GM12878 (cell line): ENCODE measurements at regions not wholly inside any gene's neighbourhood (a gene's known extent, or its start where the extent isn't known, plus 50 kb on each side); places are given as distances from the start of the nearest gene placed in this dataset.
A peak's percentile ranks its signal among the peaks of the same experiment; 100 is the strongest.
"Not testable (repeated sequence)": the region's sequence is repeated elsewhere in the genome, so short reads cannot be mapped to it uniquely, and the experiment has no call there.

Experiments used
- ATAC-seq: fragments of 200-7000 bp; cut with Tn5 transposase; 3 replicates; pipeline ENCODE4 v1.9.1; 2020; ENCODE audit warnings: mild to moderate bottlenecking, moderate library complexity
- BruUV-seq: library from RNA; stranded (reverse); fragments of 400-500 nt; replicated peaks from 2 replicates; lab custom pipeline; 2021; lab: Mats Ljungman, UMichigan
- CTCF ChIA-PET: fragments of 300-600 bp; sonication (Branson Sonifier 250); formaldehyde crosslinking; extraction: SDS; loops from one replicate; lab custom pipeline; 2021; ENCODE audit warnings: inconsistent platforms; lab: Yijun Ruan, JAX
- POLR2A ChIA-PET: fragments of 350-600 bp; formaldehyde crosslinking; extraction: SDS; loops from one replicate; lab custom pipeline; 2021; ENCODE audit warnings: inconsistent platforms; lab: Charles Lee
- RAD21 ChIA-PET: fragments of 300-600 bp; sonication (Branson Sonifier 250); formaldehyde crosslinking; loops from one replicate; lab custom pipeline; 2023; ENCODE audit warnings: antibody characterized with exemption; ENCODE audit not compliant: unreplicated experiment; lab: Charles Lee
- SMC1A ChIA-PET: fragments of 300-600 bp; sonication (Branson Sonifier 250); formaldehyde crosslinking; loops from one replicate; lab custom pipeline; 2023; ENCODE audit not compliant: unreplicated experiment, uncharacterized antibody; lab: Charles Lee
- DNase-seq: peaks from one replicate; pipeline ENCODE4 v3.0.0-alpha.2; 2011; ENCODE audit warnings: low read depth, low spot score
- FAIRE-seq: peaks from 3 replicates; lab custom pipeline; 2011; peaks lifted over from hg19 to GRCh38; lab: Jason Lieb, UNC
- H2AFZ ChIP-seq: 2 replicates; pipeline ENCODE4 v1.6.0; 2011; ENCODE audit warnings: low read depth, low read length, control low read depth; ENCODE audit not compliant: control insufficient read depth
- H3K27ac ChIP-seq: 2 replicates; pipeline ENCODE4 v1.5.1; 2011; ENCODE audit warnings: control low read depth; ENCODE audit not compliant: control insufficient read depth, insufficient read depth
- H3K27me3 ChIP-seq, 2 experiments: replicated peaks in 1 of 2; 2 replicates each; pipeline versions ENCODE4 v1.6.0 to v1.6.1; 2011; ENCODE audit warnings: low read length in 1 of 2; ENCODE audit not compliant: control insufficient read depth in 2 of 2, insufficient read depth in 2 of 2
- H3K36me3 ChIP-seq, 2 experiments: 2 replicates each; pipeline ENCODE4 v1.5.1; 2011; ENCODE audit warnings: low read length in 1 of 2; ENCODE audit not compliant: control insufficient read depth in 2 of 2, insufficient read depth in 2 of 2
- H3K4me1 ChIP-seq: 2 replicates; pipeline ENCODE4 v1.6.1; 2011; ENCODE audit warnings: mild to moderate bottlenecking, low read length, moderate library complexity, mixed read lengths; ENCODE audit not compliant: control insufficient read depth, insufficient read depth
- H3K4me2 ChIP-seq: 2 replicates; pipeline ENCODE4 v1.6.0; 2011; ENCODE audit warnings: control low read depth; ENCODE audit not compliant: control insufficient read depth, insufficient read depth
- H3K4me3 ChIP-seq: fragments of 200-600 bp; sonication (generic); 2 replicates; pipeline ENCODE4 v1.5.1; 2016
- H3K79me2 ChIP-seq: 2 replicates; pipeline ENCODE4 v1.6.0; 2011; ENCODE audit warnings: low read length; ENCODE audit not compliant: control insufficient read depth, insufficient read depth
- H3K9ac ChIP-seq: 2 replicates; pipeline ENCODE4 v1.8.0; 2011; ENCODE audit warnings: low read length, control low read depth, mixed read lengths; ENCODE audit not compliant: control insufficient read depth, insufficient read depth
- H3K9me3 ChIP-seq: replicated peaks from 3 replicates; pipeline ENCODE4 v1.5.1; 2011; ENCODE audit warnings: mild to moderate bottlenecking, low read length; ENCODE audit not compliant: control insufficient read depth, insufficient read depth
- H4K20me1 ChIP-seq: 2 replicates; pipeline ENCODE4 v1.6.0; 2011; ENCODE audit not compliant: control insufficient read depth, insufficient read depth
- WGBS: methylation state at CpG from one replicate; pipeline ENCODE4 v1.1.6; 2016; ENCODE audit warnings: low lambda C conversion rate; ENCODE audit not compliant: insufficient replicate concordance, insufficient coverage; ENCODE audit errors: missing lambda C conversion rate; 5-methylcytosine and 5-hydroxymethylcytosine counted together
- in situ Hi-C: fragments of 300-500 bp; cut with MboI; formaldehyde crosslinking; loops from 9 replicates; pipeline ENCODE4 v1.14.3; 2018; ENCODE audit warnings: mixed read lengths
- intact Hi-C: fragments of 100-400 bp; cut with micrococcal nuclease; formaldehyde crosslinking; loops from one replicate; pipeline ENCODE4 v1.14.2; 2022; ENCODE audit not compliant: unreplicated experiment
- TF ChIP-seq, protein P1 (sequence below), 3 experiments: IDR thresholded peaks in 2 of 3; conservative IDR thresholded peaks in 1 of 3; 2 replicates each; pipeline ENCODE4 v1.5.1; 2011; ENCODE audit warnings: low read depth in 3 of 3, low read length in 3 of 3, mild to moderate bottlenecking in 3 of 3, control low read depth in 2 of 3, moderate library complexity in 2 of 3, inconsistent platforms in 1 of 3, mixed read lengths in 1 of 3; ENCODE audit not compliant: control insufficient read depth in 2 of 3, insufficient read depth in 1 of 3; ENCODE audit errors: extremely low read depth in 1 of 3

DNA sequence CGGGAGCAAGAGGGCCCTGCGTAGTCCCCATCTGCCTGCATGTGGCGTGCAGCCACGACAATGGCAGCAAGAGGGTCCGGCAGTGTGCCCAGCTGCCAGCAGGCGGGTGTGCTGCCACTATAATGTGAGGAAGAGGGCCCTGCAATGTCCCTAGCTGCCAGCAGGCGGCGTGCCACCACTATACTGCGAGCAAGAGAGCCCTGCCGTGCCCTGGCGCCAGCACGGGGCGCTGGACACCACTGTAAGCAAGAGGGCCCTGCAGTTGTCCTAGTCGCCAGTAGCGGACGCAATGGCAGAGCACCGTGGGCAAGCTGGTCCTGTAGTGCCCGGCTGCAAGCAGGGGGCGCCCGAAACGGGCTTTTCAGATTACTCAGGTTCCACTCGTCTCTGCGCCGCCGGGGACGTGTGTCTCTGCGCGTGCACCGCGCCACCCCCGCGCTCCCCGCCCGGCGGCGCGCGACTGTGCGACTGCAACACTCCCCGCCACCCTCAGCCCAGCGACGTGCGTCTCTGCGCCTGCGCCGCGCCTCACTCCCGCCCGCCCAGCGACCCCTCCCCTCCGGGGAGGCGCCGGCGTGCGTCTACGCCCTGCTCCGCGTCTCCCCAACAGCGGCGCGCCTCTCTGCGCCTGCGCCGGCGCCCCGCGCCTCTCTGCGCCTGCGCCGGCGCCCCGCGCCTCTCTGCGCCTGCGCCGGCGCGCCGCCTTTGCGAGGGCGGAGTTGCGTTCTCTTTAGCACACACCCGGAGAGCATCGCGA lies 159.4 kb upstream of the FRG2B start:
- H3K9me3 ChIP-seq, BruUV-seq, H3K4me3 ChIP-seq, H3K9ac ChIP-seq, RAD21 ChIA-PET, H3K4me2 ChIP-seq, intact Hi-C loops, CTCF ChIA-PET, POLR2A ChIA-PET, in situ Hi-C loops, H3K36me3 ChIP-seq, H2AFZ ChIP-seq, DNase-seq, FAIRE-seq, H3K27ac ChIP-seq, ATAC-seq, H3K27me3 ChIP-seq, H3K79me2 ChIP-seq, H3K4me1 ChIP-seq, H4K20me1 ChIP-seq, SMC1A ChIA-PET: not testable (repeated sequence)
- TF ChIP-seq, protein P1, sequence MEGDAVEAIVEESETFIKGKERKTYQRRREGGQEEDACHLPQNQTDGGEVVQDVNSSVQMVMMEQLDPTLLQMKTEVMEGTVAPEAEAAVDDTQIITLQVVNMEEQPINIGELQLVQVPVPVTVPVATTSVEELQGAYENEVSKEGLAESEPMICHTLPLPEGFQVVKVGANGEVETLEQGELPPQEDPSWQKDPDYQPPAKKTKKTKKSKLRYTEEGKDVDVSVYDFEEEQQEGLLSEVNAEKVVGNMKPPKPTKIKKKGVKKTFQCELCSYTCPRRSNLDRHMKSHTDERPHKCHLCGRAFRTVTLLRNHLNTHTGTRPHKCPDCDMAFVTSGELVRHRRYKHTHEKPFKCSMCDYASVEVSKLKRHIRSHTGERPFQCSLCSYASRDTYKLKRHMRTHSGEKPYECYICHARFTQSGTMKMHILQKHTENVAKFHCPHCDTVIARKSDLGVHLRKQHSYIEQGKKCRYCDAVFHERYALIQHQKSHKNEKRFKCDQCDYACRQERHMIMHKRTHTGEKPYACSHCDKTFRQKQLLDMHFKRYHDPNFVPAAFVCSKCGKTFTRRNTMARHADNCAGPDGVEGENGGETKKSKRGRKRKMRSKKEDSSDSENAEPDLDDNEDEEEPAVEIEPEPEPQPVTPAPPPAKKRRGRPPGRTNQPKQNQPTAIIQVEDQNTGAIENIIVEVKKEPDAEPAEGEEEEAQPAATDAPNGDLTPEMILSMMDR (IDR thresholded peaks at IDR 0.05 in 2 of 3, conservative IDR thresholded peaks at IDR 0.05 in 1 of 3; ENCODE audit: control insufficient read depth in 2 of 3, extremely low read depth in 1 of 3, insufficient read depth in 1 of 3, low read depth in 3 of 3, low read length in 3 of 3) = 0 out of 6 replicates have a peak, but pooled peaks of 1 of the 3 experiments have one; percentile 4
- WGBS = 88% methylated on average over 28 of the region's 85 CpGs

DNA sequence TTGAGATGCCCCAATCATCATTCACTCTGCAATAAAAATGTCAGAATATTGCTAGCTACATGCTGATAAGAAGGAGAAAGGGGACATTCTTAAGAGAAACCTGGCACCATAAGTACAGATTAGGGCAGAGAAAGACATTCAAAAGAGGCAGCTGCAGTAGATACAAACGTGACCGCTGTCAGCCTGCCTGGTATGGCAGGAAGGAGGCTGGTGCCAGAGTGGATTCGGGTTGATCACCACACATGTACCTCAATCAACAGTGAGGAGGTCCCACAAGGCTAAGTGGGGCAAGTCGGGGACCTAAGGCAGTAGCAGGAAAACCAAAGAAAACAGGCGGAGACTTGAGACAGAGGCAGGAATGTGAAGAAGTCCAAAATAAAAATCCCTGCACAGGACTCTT lies 158.6 kb upstream of the FRG2B start:
- H3K9me3 ChIP-seq, H3K27me3 ChIP-seq, FAIRE-seq, BruUV-seq, H4K20me1 ChIP-seq, H3K4me3 ChIP-seq, SMC1A ChIA-PET, CTCF ChIA-PET, H3K4me1 ChIP-seq, H3K4me2 ChIP-seq, DNase-seq, H2AFZ ChIP-seq, H3K36me3 ChIP-seq, intact Hi-C loops, H3K9ac ChIP-seq, ATAC-seq, RAD21 ChIA-PET, in situ Hi-C loops, H3K27ac ChIP-seq, POLR2A ChIA-PET, H3K79me2 ChIP-seq: not testable (repeated sequence)
- WGBS = 40% methylated on average over 3 of the region's 5 CpGs

DNA sequence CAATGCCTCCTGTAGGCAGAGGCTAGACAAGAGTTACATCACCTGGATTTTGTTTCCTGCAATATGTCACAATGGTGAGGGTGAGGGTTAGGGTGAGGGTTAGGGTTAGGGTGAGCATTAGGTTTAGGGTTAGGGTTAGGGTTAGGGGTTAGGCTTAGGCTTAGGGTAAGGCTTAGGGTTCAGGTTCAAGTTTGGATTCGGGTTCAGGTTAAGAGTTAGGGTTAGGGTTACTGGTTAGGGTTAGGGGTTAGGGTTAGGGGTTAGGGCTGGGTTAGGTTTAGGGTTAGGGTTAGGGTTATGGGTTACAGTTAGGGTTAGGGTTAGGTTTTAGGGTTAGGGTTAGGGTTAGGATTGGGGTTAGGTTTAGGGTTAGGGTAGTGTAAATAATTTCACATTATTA lies 138.7 kb upstream of the FRG2B start:
- DNase-seq, RAD21 ChIA-PET, H3K4me3 ChIP-seq, H3K27me3 ChIP-seq, CTCF ChIA-PET, H2AFZ ChIP-seq, BruUV-seq, SMC1A ChIA-PET, H3K9me3 ChIP-seq, H3K79me2 ChIP-seq, H3K4me1 ChIP-seq, H3K9ac ChIP-seq, in situ Hi-C loops, H3K36me3 ChIP-seq, H4K20me1 ChIP-seq, H3K4me2 ChIP-seq, FAIRE-seq, intact Hi-C loops, ATAC-seq, POLR2A ChIA-PET, H3K27ac ChIP-seq: not testable (repeated sequence)
- WGBS = no CpG with 5 or more reads among the region's 1 CpG
